Activated B cell treated with CpG ODN at 0.5 μM for 24 hours (primary cell): ENCODE measurements at regions not wholly inside any gene's neighbourhood (a gene's known extent, or its start where the extent isn't known, plus 50 kb on each side); places are given as distances from the start of the nearest gene placed in this dataset.

Experiments
- ATAC-seq: fragments of 200-7000 bp; cut with Tn5 transposase; one replicate; pipeline ENCODE4 v1.10.0; 2021; ENCODE audit warnings: low read depth, mild to moderate bottlenecking, moderate library complexity
- CTCF ChIA-PET: fragments of 350-600 bp; sonication (Branson Sonifier 250); formaldehyde crosslinking; loops from one replicate; lab custom pipeline; 2021; ENCODE audit warnings: antibody characterized with exemption; lab: Charles Lee
- POLR2A ChIA-PET: fragments of 350-600 bp; sonication (Branson Sonifier 250); formaldehyde crosslinking; loops from one replicate; lab custom pipeline; 2021; ENCODE audit warnings: antibody characterized with exemption; lab: Charles Lee
- DNase-seq: peaks from one replicate; pipeline ENCODE4 v3.0.0; 2022
- H3K27ac Mint-ChIP-seq: one replicate; pipeline ENCODE4 v1.8.0; 2020; ENCODE audit warnings: mixed read lengths
- H3K27me3 Mint-ChIP-seq: one replicate; pipeline ENCODE4 v1.8.0; 2021; ENCODE audit warnings: mixed read lengths
- H3K36me3 Mint-ChIP-seq: one replicate; pipeline ENCODE4 v1.8.0; 2021; ENCODE audit warnings: low read depth, mixed read lengths
- H3K4me1 Mint-ChIP-seq: one replicate; pipeline ENCODE4 v1.8.0; 2021; ENCODE audit warnings: mixed read lengths
- H3K4me3 Mint-ChIP-seq: one replicate; pipeline ENCODE4 v1.8.0; 2020; ENCODE audit warnings: mild to moderate bottlenecking, mixed read lengths
- H3K9me3 Mint-ChIP-seq: one replicate; pipeline ENCODE4 v1.8.0; 2020; ENCODE audit warnings: mixed read lengths
- intact Hi-C: fragments of 100-400 bp; cut with micrococcal nuclease; formaldehyde crosslinking; loops from one replicate; pipeline ENCODE4 v1.15.1; 2024
- TF ChIP-seq, protein P1 (sequence below): fragments of 200-600 bp; IDR thresholded peaks from one replicate; pipeline ENCODE4 v1.8.0; 2022; ENCODE audit warnings: antibody characterized with exemption, mild to moderate bottlenecking

GRCh38 chr2:10191554-10191953 is 69.0 kb downstream of the RRM2 start:
- intact Hi-C loops: no loop called here
- TF ChIP-seq, protein P1, sequence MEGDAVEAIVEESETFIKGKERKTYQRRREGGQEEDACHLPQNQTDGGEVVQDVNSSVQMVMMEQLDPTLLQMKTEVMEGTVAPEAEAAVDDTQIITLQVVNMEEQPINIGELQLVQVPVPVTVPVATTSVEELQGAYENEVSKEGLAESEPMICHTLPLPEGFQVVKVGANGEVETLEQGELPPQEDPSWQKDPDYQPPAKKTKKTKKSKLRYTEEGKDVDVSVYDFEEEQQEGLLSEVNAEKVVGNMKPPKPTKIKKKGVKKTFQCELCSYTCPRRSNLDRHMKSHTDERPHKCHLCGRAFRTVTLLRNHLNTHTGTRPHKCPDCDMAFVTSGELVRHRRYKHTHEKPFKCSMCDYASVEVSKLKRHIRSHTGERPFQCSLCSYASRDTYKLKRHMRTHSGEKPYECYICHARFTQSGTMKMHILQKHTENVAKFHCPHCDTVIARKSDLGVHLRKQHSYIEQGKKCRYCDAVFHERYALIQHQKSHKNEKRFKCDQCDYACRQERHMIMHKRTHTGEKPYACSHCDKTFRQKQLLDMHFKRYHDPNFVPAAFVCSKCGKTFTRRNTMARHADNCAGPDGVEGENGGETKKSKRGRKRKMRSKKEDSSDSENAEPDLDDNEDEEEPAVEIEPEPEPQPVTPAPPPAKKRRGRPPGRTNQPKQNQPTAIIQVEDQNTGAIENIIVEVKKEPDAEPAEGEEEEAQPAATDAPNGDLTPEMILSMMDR: no peak
- no peaks in the 10 kb centered on the region for H3K36me3 Mint-ChIP-seq
- H3K27ac Mint-ChIP-seq: no peak overlapping the region
- DNase-seq: no peak
- peaks cover 3% of the 10 kb centered on the region for H3K9me3 Mint-ChIP-seq
- no peak overlapping the region for H3K4me3 Mint-ChIP-seq
- CTCF ChIA-PET: no interaction called here
- no peaks in the 10 kb centered on the region for H3K27me3 Mint-ChIP-seq
- H3K4me1 Mint-ChIP-seq: peaks cover 2% of the 10 kb centered on the region
- POLR2A ChIA-PET: no interaction called here
- ATAC-seq: no peak

- DNase-seq: no peak
- Mint-ChIP-seq H3K27me3 (no peaks in the 10 kb centered on the region), H3K27ac (no peak overlapping the region), H3K4me3 (no peak overlapping the region), H3K9me3 (peaks cover 3% of the 10 kb centered on the region), H3K4me1 (peaks cover 2% of the 10 kb centered on the region), H3K36me3 (no peaks in the 10 kb centered on the region)
- ChIA-PET CTCF (no interaction called here), POLR2A (no interaction called here)
- ATAC-seq: no peak
- intact Hi-C loops: no loop called here
- TF ChIP-seq, protein P1: no peak
Measured at GRCh38 chr2:10192392-10193015, 70.0 kb downstream of the RRM2 start.

DNA sequence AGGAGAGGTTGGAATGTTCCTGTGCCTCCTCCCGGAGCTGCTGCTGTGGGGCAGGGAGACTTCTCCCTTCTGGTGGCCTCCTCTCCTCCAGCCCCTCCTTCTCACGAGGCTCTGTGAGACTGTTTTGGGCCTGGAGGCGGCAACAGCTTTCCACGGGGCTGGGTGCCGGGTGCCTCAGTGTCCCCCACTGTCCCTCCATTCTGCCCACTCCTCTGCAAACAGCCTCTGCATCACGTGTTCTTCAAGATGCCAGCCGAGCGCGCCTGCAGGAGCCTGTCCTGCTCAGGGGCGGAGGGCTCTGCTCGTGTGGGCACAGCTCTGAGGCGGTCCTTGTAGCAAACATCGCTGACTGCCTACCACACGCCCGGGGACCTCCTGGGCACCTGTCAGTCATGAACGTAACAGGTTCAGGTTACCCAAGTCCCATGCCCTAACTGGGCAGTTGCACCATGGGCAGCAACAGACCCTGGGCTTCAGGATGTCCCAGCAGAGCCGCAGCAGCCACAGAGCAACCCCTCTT is 70.8 kb downstream of the RRM2 start:
- intact Hi-C loops: no loop called here
- ChIA-PET CTCF (no interaction called here), POLR2A (no interaction called here)
- Mint-ChIP-seq H3K36me3 (no peaks in the 10 kb centered on the region), H3K27ac (no peak overlapping the region), H3K27me3 (no peaks in the 10 kb centered on the region), H3K9me3 (peaks cover 3% of the 10 kb centered on the region), H3K4me3 (no peak overlapping the region), H3K4me1 (peaks cover 2% of the 10 kb centered on the region)
- TF ChIP-seq, protein P1: no peak
- DNase-seq (no peak), ATAC-seq (no peak)

GRCh38 chr2:10193851-10194820 is 71.6 kb downstream of the RRM2 start:
- Mint-ChIP-seq H3K4me1 (peaks cover 2% of the 10 kb centered on the region), H3K36me3 (no peaks in the 10 kb centered on the region), H3K4me3 (no peak overlapping the region), H3K27me3 (no peaks in the 10 kb centered on the region), H3K9me3 (peaks cover 3% of the 10 kb centered on the region), H3K27ac (no peak overlapping the region)
- ChIA-PET CTCF (no interaction called here), POLR2A (no interaction called here)
- no peak for DNase-seq
- TF ChIP-seq, protein P1: no peak
- ATAC-seq: no peak
- intact Hi-C loops: no loop called here
